ENCODE measurements at regions not wholly inside any gene's neighbourhood (a gene's known extent, or its start where the extent isn't known, plus 50 kb on each side); places are given as distances from the start of the nearest gene placed in this dataset.

DNA sequence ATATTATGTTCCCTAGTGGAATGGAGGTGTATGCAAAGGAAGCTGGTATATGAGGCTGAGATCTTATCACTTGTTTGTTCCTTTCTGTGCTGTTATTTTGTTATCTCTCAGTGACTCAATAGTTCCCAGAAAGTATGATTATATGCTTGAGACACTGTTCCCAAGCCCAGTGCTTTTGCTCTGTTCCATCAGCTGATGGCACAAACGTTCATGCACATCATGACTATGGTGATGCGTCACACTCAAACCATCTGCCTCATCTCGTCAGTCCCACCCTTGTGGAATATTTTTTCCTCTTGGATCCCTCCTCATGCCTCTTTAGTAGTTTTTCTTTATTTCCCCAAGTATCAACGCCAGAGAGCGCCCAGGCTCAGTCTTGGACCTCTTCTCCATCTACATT is 786.9 kb downstream of the AACS start:
- TF ChIP-seq MYC (IDR thresholded peaks at IDR 0.05; ENCODE audit: low read depth, low read length) (no peak), CTCF (IDR thresholded peaks at IDR 0.05; ENCODE audit: low read depth, low read length) (no peak), POLR2A (IDR thresholded peaks at IDR 0.05; ENCODE audit: extremely low read depth, insufficient read length) (no peak)
- TF ChIP-seq, protein P1, sequence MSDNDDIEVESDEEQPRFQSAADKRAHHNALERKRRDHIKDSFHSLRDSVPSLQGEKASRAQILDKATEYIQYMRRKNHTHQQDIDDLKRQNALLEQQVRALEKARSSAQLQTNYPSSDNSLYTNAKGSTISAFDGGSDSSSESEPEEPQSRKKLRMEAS (IDR thresholded peaks at IDR 0.05; ENCODE audit: low read depth, low read length), result no peak
- no peak overlapping the region for H3K4me3 ChIP-seq (ENCODE audit: low read depth, low read length)
- DNase-seq (ENCODE audit: low read depth), result no peak

GRCh38 chr12:125852679-125853078 is 787.4 kb downstream of the AACS start:
- no peak overlapping the region for H3K4me3 ChIP-seq (ENCODE audit: low read depth, low read length)
- no peak for DNase-seq (ENCODE audit: low read depth)
- TF ChIP-seq, protein P1 (IDR thresholded peaks at IDR 0.05; ENCODE audit: low read depth, low read length), result no peak
- TF ChIP-seq MYC (IDR thresholded peaks at IDR 0.05; ENCODE audit: low read depth, low read length) (no peak), POLR2A (IDR thresholded peaks at IDR 0.05; ENCODE audit: extremely low read depth, insufficient read length) (no peak), CTCF (IDR thresholded peaks at IDR 0.05; ENCODE audit: low read depth, low read length) (no peak)

GRCh38 chr12:125853670-125854069 is 788.4 kb downstream of the AACS start:
- H3K4me3 ChIP-seq (ENCODE audit: low read depth, low read length), result no peak overlapping the region
- TF ChIP-seq POLR2A (IDR thresholded peaks at IDR 0.05; ENCODE audit: extremely low read depth, insufficient read length), result no peak
- TF ChIP-seq, protein P1 (IDR thresholded peaks at IDR 0.05; ENCODE audit: low read depth, low read length), result no peak
- no peak for TF ChIP-seq CTCF (IDR thresholded peaks at IDR 0.05; ENCODE audit: low read depth, low read length)
- TF ChIP-seq MYC (IDR thresholded peaks at IDR 0.05; ENCODE audit: low read depth, low read length), result no peak
- no peak for DNase-seq (ENCODE audit: low read depth)

DNA sequence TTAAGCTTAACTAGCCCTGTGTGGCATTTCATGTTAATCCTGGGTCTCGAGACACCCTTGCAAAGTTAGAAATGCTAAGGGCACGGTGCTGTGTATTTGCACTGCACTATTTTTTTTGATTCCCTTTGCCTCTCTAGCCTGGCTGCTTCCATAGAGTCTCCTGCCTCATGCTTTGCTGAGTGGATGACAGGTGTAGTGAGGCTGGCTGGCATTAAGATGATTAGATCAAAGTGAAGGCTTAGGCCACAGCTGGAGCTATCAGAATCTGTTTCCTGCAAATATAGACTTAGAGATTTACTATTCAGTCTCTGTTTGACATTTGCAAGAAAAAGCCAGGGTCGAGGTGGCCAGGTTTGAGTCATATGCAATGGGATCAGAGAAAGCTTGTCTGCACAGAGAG is 791.1 kb downstream of the AACS start:
- no peak for DNase-seq (ENCODE audit: low read depth)
- no peak for TF ChIP-seq CTCF (IDR thresholded peaks at IDR 0.05; ENCODE audit: low read depth, low read length)
- no peak for TF ChIP-seq MYC (IDR thresholded peaks at IDR 0.05; ENCODE audit: low read depth, low read length)
- TF ChIP-seq, protein P1 (IDR thresholded peaks at IDR 0.05; ENCODE audit: low read depth, low read length), result no peak
- TF ChIP-seq POLR2A (IDR thresholded peaks at IDR 0.05; ENCODE audit: extremely low read depth, insufficient read length), result no peak
- H3K4me3 ChIP-seq (ENCODE audit: low read depth, low read length), result no peak overlapping the region

- no peak for DNase-seq (ENCODE audit: low read depth)
- H3K4me3 ChIP-seq (ENCODE audit: low read depth, low read length), result no peak overlapping the region
- TF ChIP-seq MYC (IDR thresholded peaks at IDR 0.05; ENCODE audit: low read depth, low read length) (no peak), CTCF (IDR thresholded peaks at IDR 0.05; ENCODE audit: low read depth, low read length) (no peak), POLR2A (IDR thresholded peaks at IDR 0.05; ENCODE audit: extremely low read depth, insufficient read length) (no peak)
- TF ChIP-seq, protein P1 (IDR thresholded peaks at IDR 0.05; ENCODE audit: low read depth, low read length), result no peak
These were observed 791.7 kb downstream of the AACS start for GRCh38 chr12:125856896-125857295.
